ENCODE measurements at regions not wholly inside any gene's neighbourhood (a gene's known extent, or its start where the extent isn't known, plus 50 kb on each side); places are given as distances from the start of the nearest gene placed in this dataset.

GRCh38 chr15:46231786-46232185 lies 597.0 kb downstream of the SQOR start:
- no peak for DNase-seq
- POLR2A ChIA-PET: no interaction called here
- CTCF ChIA-PET: no interaction called here
- Histone ChIP-seq H3K4me1 (ENCODE audit: control extremely low read depth in 1 of 4, control insufficient read depth in 4 of 4, insufficient read depth in 4 of 4, low read length in 3 of 4) (no peaks in the 10 kb centered on the region), H3K9me3 (ENCODE audit: control extremely low read depth in 1 of 5, control insufficient read depth in 4 of 5, insufficient read depth in 2 of 5, low read depth in 1 of 5, low read length in 4 of 5) (no peaks in the 10 kb centered on the region), H3K36me3 (ENCODE audit: control insufficient read depth in 4 of 4, insufficient read depth in 4 of 4, low read length in 3 of 4) (no peaks in the 10 kb centered on the region), H3K4me3 (ENCODE audit: control insufficient read depth in 1 of 7, extremely low read depth in 1 of 7, insufficient read depth in 4 of 7, low read depth in 2 of 7, low read length in 6 of 7) (no peak overlapping the region), H3K27me3 (replicated peaks in 2 of 5; ENCODE audit: control insufficient read depth in 4 of 5, insufficient read depth in 5 of 5, low read length in 4 of 5) (no peaks in the 10 kb centered on the region), H3K27ac (ENCODE audit: insufficient read depth in 1 of 2, low read depth in 1 of 2, low read length in 2 of 2, poor library complexity in 1 of 2, severe bottlenecking in 2 of 2) (no peak overlapping the region)
- WGBS (ENCODE audit: insufficient coverage): no CpG with 5 or more reads among the region's 5 CpGs

GRCh38 chr15:46232471-46232870 lies 597.6 kb downstream of the SQOR start:
- H3K36me3 ChIP-seq (ENCODE audit: control insufficient read depth in 4 of 4, insufficient read depth in 4 of 4, low read length in 3 of 4): no peaks in the 10 kb centered on the region
- CTCF ChIA-PET: no interaction called here
- H3K9me3 ChIP-seq (ENCODE audit: control extremely low read depth in 1 of 5, control insufficient read depth in 4 of 5, insufficient read depth in 2 of 5, low read depth in 1 of 5, low read length in 4 of 5): no peaks in the 10 kb centered on the region
- 100% methylated on average over 1 of the region's 2 CpGs for WGBS (ENCODE audit: insufficient coverage)
- no peak overlapping the region for H3K27ac ChIP-seq (ENCODE audit: insufficient read depth in 1 of 2, low read depth in 1 of 2, low read length in 2 of 2, poor library complexity in 1 of 2, severe bottlenecking in 2 of 2)
- no peak for DNase-seq
- no peaks in the 10 kb centered on the region for H3K27me3 ChIP-seq (replicated peaks in 2 of 5; ENCODE audit: control insufficient read depth in 4 of 5, insufficient read depth in 5 of 5, low read length in 4 of 5)
- POLR2A ChIA-PET: no interaction called here
- H3K4me1 ChIP-seq (ENCODE audit: control extremely low read depth in 1 of 4, control insufficient read depth in 4 of 4, insufficient read depth in 4 of 4, low read length in 3 of 4): no peaks in the 10 kb centered on the region
- no peak overlapping the region for H3K4me3 ChIP-seq (ENCODE audit: control insufficient read depth in 1 of 7, extremely low read depth in 1 of 7, insufficient read depth in 4 of 7, low read depth in 2 of 7, low read length in 6 of 7)

GRCh38 chr15:46242935-46243334 lies 608.1 kb downstream of the SQOR start:
- WGBS (ENCODE audit: insufficient coverage): 100% methylated on average over 1 of the region's 1 CpG
- ChIA-PET POLR2A (no interaction called here), CTCF (no interaction called here)
- no peak for DNase-seq
- H3K36me3 ChIP-seq (ENCODE audit: control insufficient read depth in 4 of 4, insufficient read depth in 4 of 4, low read length in 3 of 4): no peaks in the 10 kb centered on the region
- H3K27me3 ChIP-seq (replicated peaks in 2 of 5; ENCODE audit: control insufficient read depth in 4 of 5, insufficient read depth in 5 of 5, low read length in 4 of 5): no peaks in the 10 kb centered on the region
- H3K9me3 ChIP-seq (ENCODE audit: control extremely low read depth in 1 of 5, control insufficient read depth in 4 of 5, insufficient read depth in 2 of 5, low read depth in 1 of 5, low read length in 4 of 5): no peaks in the 10 kb centered on the region
- no peak overlapping the region for H3K4me3 ChIP-seq (ENCODE audit: control insufficient read depth in 1 of 7, extremely low read depth in 1 of 7, insufficient read depth in 4 of 7, low read depth in 2 of 7, low read length in 6 of 7)
- H3K27ac ChIP-seq (ENCODE audit: insufficient read depth in 1 of 2, low read depth in 1 of 2, low read length in 2 of 2, poor library complexity in 1 of 2, severe bottlenecking in 2 of 2): no peak overlapping the region
- H3K4me1 ChIP-seq (ENCODE audit: control extremely low read depth in 1 of 4, control insufficient read depth in 4 of 4, insufficient read depth in 4 of 4, low read length in 3 of 4): no peaks in the 10 kb centered on the region

DNA sequence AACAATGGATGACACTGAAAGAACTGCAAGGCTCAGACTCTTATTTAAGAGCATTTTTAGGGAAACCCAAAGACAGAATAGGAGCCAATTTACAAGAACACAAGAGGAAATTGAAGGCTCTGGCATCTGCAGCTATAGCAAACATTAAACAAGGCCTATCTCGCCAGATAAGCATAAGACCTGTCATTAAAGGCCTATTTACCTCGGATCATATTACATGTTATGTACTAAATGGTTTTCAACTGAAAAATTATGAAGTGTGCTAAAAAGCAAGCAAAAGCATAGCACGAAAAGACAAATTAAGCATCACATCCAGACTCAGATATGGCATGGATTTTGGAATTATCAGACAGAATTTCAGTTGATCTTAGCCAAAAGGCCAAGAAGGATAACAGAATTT lies 617.1 kb downstream of the SQOR start:
- POLR2A ChIA-PET: no interaction called here
- H3K9me3 ChIP-seq (ENCODE audit: control extremely low read depth in 1 of 5, control insufficient read depth in 4 of 5, insufficient read depth in 2 of 5, low read depth in 1 of 5, low read length in 4 of 5): no peaks in the 10 kb centered on the region
- H3K27ac ChIP-seq (ENCODE audit: insufficient read depth in 1 of 2, low read depth in 1 of 2, low read length in 2 of 2, poor library complexity in 1 of 2, severe bottlenecking in 2 of 2): no peak overlapping the region
- no peak for DNase-seq
- H3K27me3 ChIP-seq (replicated peaks in 2 of 5; ENCODE audit: control insufficient read depth in 4 of 5, insufficient read depth in 5 of 5, low read length in 4 of 5): no peaks in the 10 kb centered on the region
- WGBS (ENCODE audit: insufficient coverage): no CpG with 5 or more reads among the region's 3 CpGs
- no peak overlapping the region for H3K4me3 ChIP-seq (ENCODE audit: control insufficient read depth in 1 of 7, extremely low read depth in 1 of 7, insufficient read depth in 4 of 7, low read depth in 2 of 7, low read length in 6 of 7)
- CTCF ChIA-PET: no interaction called here
- H3K36me3 ChIP-seq (ENCODE audit: control insufficient read depth in 4 of 4, insufficient read depth in 4 of 4, low read length in 3 of 4): no peaks in the 10 kb centered on the region
- no peaks in the 10 kb centered on the region for H3K4me1 ChIP-seq (ENCODE audit: control extremely low read depth in 1 of 4, control insufficient read depth in 4 of 4, insufficient read depth in 4 of 4, low read length in 3 of 4)

GRCh38 chr15:46258056-46258455 lies 623.2 kb downstream of the SQOR start:
- ChIA-PET POLR2A (no interaction called here), CTCF (no interaction called here)
- WGBS (ENCODE audit: insufficient coverage): 100% methylated on average over 4 of the region's 5 CpGs
- H3K36me3 ChIP-seq (ENCODE audit: control insufficient read depth in 4 of 4, insufficient read depth in 4 of 4, low read length in 3 of 4): no peaks in the 10 kb centered on the region
- no peak for DNase-seq
- peaks cover 0 to 6% (median 0%) of the 10 kb centered on the region in 5 experiments for H3K9me3 ChIP-seq (ENCODE audit: control extremely low read depth in 1 of 5, control insufficient read depth in 4 of 5, insufficient read depth in 2 of 5, low read depth in 1 of 5, low read length in 4 of 5)
- H3K27ac ChIP-seq (ENCODE audit: insufficient read depth in 1 of 2, low read depth in 1 of 2, low read length in 2 of 2, poor library complexity in 1 of 2, severe bottlenecking in 2 of 2): no peak overlapping the region
- no peaks in the 10 kb centered on the region for H3K4me1 ChIP-seq (ENCODE audit: control extremely low read depth in 1 of 4, control insufficient read depth in 4 of 4, insufficient read depth in 4 of 4, low read length in 3 of 4)
- no peak overlapping the region for H3K4me3 ChIP-seq (ENCODE audit: control insufficient read depth in 1 of 7, extremely low read depth in 1 of 7, insufficient read depth in 4 of 7, low read depth in 2 of 7, low read length in 6 of 7)
- no peaks in the 10 kb centered on the region for H3K27me3 ChIP-seq (replicated peaks in 2 of 5; ENCODE audit: control insufficient read depth in 4 of 5, insufficient read depth in 5 of 5, low read length in 4 of 5)

- H3K36me3 ChIP-seq (ENCODE audit: control insufficient read depth in 4 of 4, insufficient read depth in 4 of 4, low read length in 3 of 4): no peaks in the 10 kb centered on the region
- no peak for DNase-seq
- H3K27ac ChIP-seq (ENCODE audit: insufficient read depth in 1 of 2, low read depth in 1 of 2, low read length in 2 of 2, poor library complexity in 1 of 2, severe bottlenecking in 2 of 2): no peak overlapping the region
- H3K27me3 ChIP-seq (replicated peaks in 2 of 5; ENCODE audit: control insufficient read depth in 4 of 5, insufficient read depth in 5 of 5, low read length in 4 of 5): no peaks in the 10 kb centered on the region
- ChIA-PET CTCF (no interaction called here), POLR2A (no interaction called here)
- H3K4me3 ChIP-seq (ENCODE audit: control insufficient read depth in 1 of 7, extremely low read depth in 1 of 7, insufficient read depth in 4 of 7, low read depth in 2 of 7, low read length in 6 of 7): no peak overlapping the region
- H3K4me1 ChIP-seq (ENCODE audit: control extremely low read depth in 1 of 4, control insufficient read depth in 4 of 4, insufficient read depth in 4 of 4, low read length in 3 of 4): no peaks in the 10 kb centered on the region
- peaks cover 0 to 6% (median 0%) of the 10 kb centered on the region in 5 experiments for H3K9me3 ChIP-seq (ENCODE audit: control extremely low read depth in 1 of 5, control insufficient read depth in 4 of 5, insufficient read depth in 2 of 5, low read depth in 1 of 5, low read length in 4 of 5)
- 89% methylated on average over 3 of the region's 3 CpGs for WGBS (ENCODE audit: insufficient coverage)
Observed at GRCh38 chr15:46260937-46261336, 626.1 kb downstream of the SQOR start.

DNA sequence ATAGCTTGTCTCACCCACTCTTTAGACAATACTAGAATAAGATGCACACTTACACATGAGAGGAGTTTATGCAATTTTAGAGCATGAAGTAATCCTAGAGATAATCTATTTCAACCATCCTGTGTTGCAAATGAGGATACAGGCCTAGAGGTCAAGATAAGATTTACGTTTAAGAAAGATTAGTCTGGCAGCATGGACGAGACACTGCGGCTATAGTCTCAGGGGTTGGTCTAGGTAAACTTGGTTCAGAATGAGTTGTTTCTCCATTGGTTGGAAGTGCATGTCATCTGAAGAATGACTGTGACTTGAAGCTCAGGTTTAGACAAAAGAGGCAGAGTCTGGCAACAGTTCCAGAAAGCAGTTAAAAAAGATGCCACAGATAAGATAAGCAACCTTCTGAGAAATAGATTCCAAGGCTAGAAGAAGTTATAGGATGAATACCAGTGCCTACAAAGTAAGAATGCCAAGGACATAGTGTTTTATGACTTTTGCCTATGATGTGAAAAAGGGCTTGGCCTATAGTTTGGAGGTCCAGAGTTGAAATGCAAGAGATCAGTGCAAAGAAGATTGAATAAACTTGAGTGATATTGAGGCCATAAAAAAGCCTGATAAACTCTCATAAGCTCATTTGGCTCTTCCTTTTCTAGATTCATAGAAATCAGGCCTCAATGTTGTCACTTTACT lies 631.0 kb downstream of the SQOR start:
- Histone ChIP-seq H3K36me3 (ENCODE audit: control insufficient read depth in 4 of 4, insufficient read depth in 4 of 4, low read length in 3 of 4) (no peaks in the 10 kb centered on the region), H3K9me3 (ENCODE audit: control extremely low read depth in 1 of 5, control insufficient read depth in 4 of 5, insufficient read depth in 2 of 5, low read depth in 1 of 5, low read length in 4 of 5) (peaks cover 0 to 5% (median 0%) of the 10 kb centered on the region in 5 experiments), H3K4me3 (ENCODE audit: control insufficient read depth in 1 of 7, extremely low read depth in 1 of 7, insufficient read depth in 4 of 7, low read depth in 2 of 7, low read length in 6 of 7) (no peak overlapping the region), H3K4me1 (ENCODE audit: control extremely low read depth in 1 of 4, control insufficient read depth in 4 of 4, insufficient read depth in 4 of 4, low read length in 3 of 4) (no peaks in the 10 kb centered on the region), H3K27ac (ENCODE audit: insufficient read depth in 1 of 2, low read depth in 1 of 2, low read length in 2 of 2, poor library complexity in 1 of 2, severe bottlenecking in 2 of 2) (no peak overlapping the region), H3K27me3 (replicated peaks in 2 of 5; ENCODE audit: control insufficient read depth in 4 of 5, insufficient read depth in 5 of 5, low read length in 4 of 5) (no peaks in the 10 kb centered on the region)
- no peak for DNase-seq
- 86% methylated on average over 3 of the region's 3 CpGs for WGBS (ENCODE audit: insufficient coverage)
- ChIA-PET CTCF (no interaction called here), POLR2A (no interaction called here)

All from common myeloid progenitor, CD34-positive (primary cell).